ENCODE measurements at regions not wholly inside any gene's neighbourhood (a gene's known extent, or its start where the extent isn't known, plus 50 kb on each side); places are given as distances from the start of the nearest gene placed in this dataset.

DNA sequence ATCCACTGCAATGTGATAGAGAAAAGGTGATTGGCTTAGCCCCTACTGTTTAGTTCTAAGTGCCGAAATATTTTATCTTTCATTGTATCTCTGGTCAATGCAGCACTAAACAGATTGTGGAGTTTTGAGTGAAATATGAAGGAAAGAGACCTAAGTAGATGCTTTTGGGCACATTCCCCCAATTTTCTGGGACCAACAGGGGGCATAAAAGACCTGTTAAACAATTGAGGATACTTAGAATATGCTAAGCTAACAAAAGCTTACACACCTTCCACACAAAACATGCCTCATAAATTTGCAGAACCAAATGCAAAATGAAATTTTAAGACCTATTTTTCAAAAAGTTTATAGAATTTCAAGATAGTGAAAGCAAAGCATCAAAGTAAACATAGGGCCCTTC, 746.9 kb downstream of the TBC1D32 start:
- no peak overlapping the region for H3K4me3 Mint-ChIP-seq
- H3K4me1 Mint-ChIP-seq (ENCODE audit: low read depth): no peaks in the 10 kb centered on the region
- no peak overlapping the region for H3K27ac Mint-ChIP-seq
- H3K9me3 Mint-ChIP-seq: peaks cover 28% of the 10 kb centered on the region
- H3K27me3 Mint-ChIP-seq (ENCODE audit: insufficient read depth): no peaks in the 10 kb centered on the region
- DNase-seq: no peak
- TF ChIP-seq CTCF (IDR thresholded peaks at IDR 0.05): no peak
- H3K36me3 Mint-ChIP-seq (ENCODE audit: low read depth): peaks cover 5% of the 10 kb centered on the region; the same call in 1 of the 2 replicates

DNA sequence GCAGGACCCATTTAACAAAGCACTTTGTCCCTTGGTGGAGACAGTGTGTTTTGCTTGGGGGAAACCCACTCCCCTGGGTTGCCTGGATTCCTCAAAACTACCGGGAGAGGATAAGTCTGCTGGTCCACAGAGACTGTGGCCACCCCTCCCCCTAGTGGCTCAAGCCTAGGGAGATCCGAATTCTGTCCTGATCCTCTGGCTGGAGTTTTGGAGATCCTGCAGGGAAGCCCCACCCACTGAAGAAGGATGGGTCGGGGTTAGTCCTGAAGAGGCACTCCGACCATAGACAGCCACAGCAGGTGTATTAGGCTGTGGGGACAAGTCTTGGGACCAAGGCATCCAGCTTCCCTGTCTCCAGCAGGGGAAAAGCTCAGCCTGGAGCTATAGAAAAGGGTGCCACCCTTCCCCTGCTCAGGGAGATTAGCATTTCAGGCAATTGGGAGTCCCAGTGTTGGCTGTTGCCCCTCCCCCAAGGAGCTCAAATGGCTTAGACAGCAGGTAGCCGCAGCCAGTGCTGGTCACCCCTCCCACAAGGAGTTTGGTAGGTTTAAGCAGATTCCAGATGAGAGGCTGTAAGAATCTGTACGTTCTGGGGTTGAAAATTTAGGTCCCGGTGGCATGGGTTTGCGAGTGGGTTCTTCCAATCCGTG, 750.0 kb downstream of the TBC1D32 start:
- no peak for DNase-seq
- H3K4me3 Mint-ChIP-seq: no peak overlapping the region
- no peaks in the 10 kb centered on the region for H3K4me1 Mint-ChIP-seq (ENCODE audit: low read depth)
- no peak overlapping the region for H3K27ac Mint-ChIP-seq
- H3K36me3 Mint-ChIP-seq (ENCODE audit: low read depth): peaks cover 5% of the 10 kb centered on the region; the same call in 1 of the 2 replicates
- no peaks in the 10 kb centered on the region for H3K27me3 Mint-ChIP-seq (ENCODE audit: insufficient read depth)
- TF ChIP-seq CTCF (IDR thresholded peaks at IDR 0.05): no peak
- H3K9me3 Mint-ChIP-seq: peaks cover 33% of the 10 kb centered on the region

- peaks cover 23% of the 10 kb centered on the region for H3K9me3 Mint-ChIP-seq
- H3K4me1 Mint-ChIP-seq (ENCODE audit: low read depth): no peaks in the 10 kb centered on the region
- TF ChIP-seq CTCF (IDR thresholded peaks at IDR 0.05): no peak
- no peaks in the 10 kb centered on the region for H3K36me3 Mint-ChIP-seq (ENCODE audit: low read depth)
- no peak overlapping the region for H3K4me3 Mint-ChIP-seq
- DNase-seq: no peak
- no peak overlapping the region for H3K27ac Mint-ChIP-seq
- no peaks in the 10 kb centered on the region for H3K27me3 Mint-ChIP-seq (ENCODE audit: insufficient read depth)
These were observed 758.2 kb downstream of the TBC1D32 start for GRCh38 chr6:120576061-120576460.

DNA sequence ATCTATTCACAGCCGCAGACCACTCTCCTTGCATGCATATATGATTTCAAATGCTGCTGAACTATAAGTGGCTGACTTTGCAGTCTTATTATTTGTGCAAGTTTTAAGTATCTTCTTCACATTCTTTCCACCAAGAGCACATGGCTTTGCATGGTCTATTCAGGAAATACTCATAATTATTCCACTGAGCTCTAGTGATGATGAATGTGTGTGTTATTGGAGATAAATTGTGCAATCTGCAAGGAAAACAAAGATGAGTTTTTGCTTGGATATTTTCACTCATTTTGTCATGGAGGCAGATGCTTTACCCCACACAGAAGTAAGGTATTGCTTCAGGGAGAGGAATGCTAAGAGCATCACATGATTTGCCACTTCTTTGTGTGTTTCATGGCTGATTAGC, 764.6 kb downstream of the TBC1D32 start:
- Mint-ChIP-seq H3K27ac (no peak overlapping the region), H3K36me3 (ENCODE audit: low read depth) (no peaks in the 10 kb centered on the region; the same call in 1 of the 2 replicates), H3K4me1 (ENCODE audit: low read depth) (no peaks in the 10 kb centered on the region), H3K9me3 (peaks cover 38% of the 10 kb centered on the region), H3K4me3 (no peak overlapping the region), H3K27me3 (ENCODE audit: insufficient read depth) (no peaks in the 10 kb centered on the region)
- no peak for TF ChIP-seq CTCF (IDR thresholded peaks at IDR 0.05)
- no peak for DNase-seq

DNA sequence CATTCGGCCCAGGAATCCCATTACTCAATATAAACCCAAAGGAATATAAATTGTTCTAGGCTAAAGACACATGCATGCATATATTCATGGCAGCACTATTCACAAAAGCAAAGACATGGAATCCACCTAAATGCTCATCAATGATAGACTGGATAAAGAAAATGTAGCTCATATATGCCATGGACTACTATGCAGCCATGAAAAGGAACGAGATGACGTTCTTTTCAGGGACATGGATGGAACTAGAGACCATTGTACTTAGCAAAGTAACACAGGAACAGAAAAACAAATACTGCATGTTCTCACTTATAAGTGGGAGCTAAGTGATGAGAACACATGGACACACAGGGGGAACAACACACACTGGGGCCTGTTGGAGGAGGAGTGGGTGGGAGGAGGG, 769.5 kb downstream of the TBC1D32 start:
- DNase-seq: no peak
- Mint-ChIP-seq H3K27ac (no peak overlapping the region), H3K27me3 (ENCODE audit: insufficient read depth) (no peaks in the 10 kb centered on the region; the same call in 1 of the 2 replicates), H3K4me3 (no peak overlapping the region), H3K4me1 (ENCODE audit: low read depth) (no peaks in the 10 kb centered on the region), H3K36me3 (ENCODE audit: low read depth) (no peaks in the 10 kb centered on the region), H3K9me3 (peaks cover 53% of the 10 kb centered on the region)
- TF ChIP-seq CTCF (IDR thresholded peaks at IDR 0.05): no peak

Data from HFFc6 (cell line).